ENCODE measurements at regions not wholly inside any gene's neighbourhood (a gene's known extent, or its start where the extent isn't known, plus 50 kb on each side); places are given as distances from the start of the nearest gene placed in this dataset.

- no TSS peak for BruUV-seq (replicated peaks)
- no peaks in the 10 kb centered on the region for H3K36me3 ChIP-seq (ENCODE audit: control insufficient read depth in 2 of 2, insufficient read depth in 2 of 2, low read length in 1 of 2)
- DNase-seq (ENCODE audit: low read depth, low spot score) = no peak
- WGBS (ENCODE audit: insufficient coverage, insufficient replicate concordance, low lambda C conversion rate, missing lambda C conversion rate) = 24% methylated on average over 4 of the region's 4 CpGs
- SMC1A ChIA-PET (ENCODE audit: uncharacterized antibody, unreplicated experiment) = no interaction called here
- no peak overlapping the region for H3K4me3 ChIP-seq
- TF ChIP-seq CBFB (IDR thresholded peaks at IDR 0.05; ENCODE audit: low read depth) (no peak), NR2F1 (conservative IDR thresholded peaks at IDR 0.05) (no peak), SKIL (IDR thresholded peaks at IDR 0.05; ENCODE audit: low read depth, poor library complexity, severe bottlenecking) (no peak), NRF1 (conservative IDR thresholded peaks at IDR 0.05; ENCODE audit: low read depth, low read length) (no peak), RELA (IDR thresholded peaks at IDR 0.05; ENCODE audit: borderline replicate concordance, partially characterized antibody) (no peak), E2F8 (IDR thresholded peaks at IDR 0.05; ENCODE audit: low read depth, partially characterized antibody) (no peak), RAD21 (IDR thresholded peaks at IDR 0.05; ENCODE audit: insufficient read depth, low read depth, low read length) (no peak)
- no peaks in the 10 kb centered on the region for H3K27me3 ChIP-seq (replicated peaks in 1 of 2; ENCODE audit: control insufficient read depth in 2 of 2, insufficient read depth in 2 of 2, low read length in 1 of 2)
- RAD21 ChIA-PET (ENCODE audit: unreplicated experiment) = no interaction called here
- intact Hi-C loops (cut with micrococcal nuclease; ENCODE audit: unreplicated experiment) = no loop called here
- H3K4me1 ChIP-seq (ENCODE audit: control insufficient read depth, insufficient read depth, low read length) = no peaks in the 10 kb centered on the region
- H4K20me1 ChIP-seq (ENCODE audit: control insufficient read depth, insufficient read depth) = no peaks in the 10 kb centered on the region
- no peak for FAIRE-seq
- H3K9ac ChIP-seq (ENCODE audit: control insufficient read depth, insufficient read depth, low read length) = no peak overlapping the region
- no peaks in the 10 kb centered on the region for H3K9me3 ChIP-seq (replicated peaks; ENCODE audit: control insufficient read depth, insufficient read depth, low read length)
- H3K27ac ChIP-seq (ENCODE audit: control insufficient read depth, insufficient read depth) = no peak overlapping the region
- no peak overlapping the region for H2AFZ ChIP-seq (ENCODE audit: control insufficient read depth, low read depth, low read length)
- ATAC-seq = no peak
- CTCF ChIA-PET = no interaction called here
- H3K4me2 ChIP-seq (ENCODE audit: control insufficient read depth, insufficient read depth) = no peak overlapping the region
- in situ Hi-C loops (cut with MboI) = no loop called here
- POLR2A ChIA-PET = no interaction called here
- H3K79me2 ChIP-seq (ENCODE audit: control insufficient read depth, insufficient read depth, low read length) = no peaks in the 10 kb centered on the region
Measured at GRCh38 chr2:83782122-83782521, 677.0 kb downstream of the SUCLG1 start.
